ENCODE measurements at regions not wholly inside any gene's neighbourhood (a gene's known extent, or its start where the extent isn't known, plus 50 kb on each side); places are given as distances from the start of the nearest gene placed in this dataset.

DNA sequence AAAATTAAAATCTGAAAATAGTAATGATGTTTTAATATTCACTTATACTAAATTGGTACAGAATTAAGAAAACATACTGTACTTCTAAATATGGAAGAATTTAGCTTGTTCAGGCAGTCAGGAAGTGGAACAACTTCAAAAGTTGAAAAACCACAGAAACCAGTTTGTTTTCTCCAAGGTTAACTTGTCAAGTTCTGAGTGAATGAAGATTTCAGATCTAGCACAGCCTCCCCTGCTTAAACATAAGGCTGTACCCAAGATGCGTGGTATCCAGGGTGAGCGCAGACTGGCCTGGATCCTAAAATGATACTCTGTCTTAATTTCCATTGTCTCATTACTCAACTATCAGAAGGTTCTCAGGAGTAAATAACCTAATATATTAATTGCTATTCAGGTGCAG is 730.7 kb upstream of the KIF2B start:
- TF ChIP-seq, protein P1, sequence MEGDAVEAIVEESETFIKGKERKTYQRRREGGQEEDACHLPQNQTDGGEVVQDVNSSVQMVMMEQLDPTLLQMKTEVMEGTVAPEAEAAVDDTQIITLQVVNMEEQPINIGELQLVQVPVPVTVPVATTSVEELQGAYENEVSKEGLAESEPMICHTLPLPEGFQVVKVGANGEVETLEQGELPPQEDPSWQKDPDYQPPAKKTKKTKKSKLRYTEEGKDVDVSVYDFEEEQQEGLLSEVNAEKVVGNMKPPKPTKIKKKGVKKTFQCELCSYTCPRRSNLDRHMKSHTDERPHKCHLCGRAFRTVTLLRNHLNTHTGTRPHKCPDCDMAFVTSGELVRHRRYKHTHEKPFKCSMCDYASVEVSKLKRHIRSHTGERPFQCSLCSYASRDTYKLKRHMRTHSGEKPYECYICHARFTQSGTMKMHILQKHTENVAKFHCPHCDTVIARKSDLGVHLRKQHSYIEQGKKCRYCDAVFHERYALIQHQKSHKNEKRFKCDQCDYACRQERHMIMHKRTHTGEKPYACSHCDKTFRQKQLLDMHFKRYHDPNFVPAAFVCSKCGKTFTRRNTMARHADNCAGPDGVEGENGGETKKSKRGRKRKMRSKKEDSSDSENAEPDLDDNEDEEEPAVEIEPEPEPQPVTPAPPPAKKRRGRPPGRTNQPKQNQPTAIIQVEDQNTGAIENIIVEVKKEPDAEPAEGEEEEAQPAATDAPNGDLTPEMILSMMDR (IDR thresholded peaks at IDR 0.05; ENCODE audit: insufficient read depth, low read length): no peak
- H3K4me3 ChIP-seq (ENCODE audit: low read depth, low read length): no peak overlapping the region
- DNase-seq (ENCODE audit: low read depth): no peak

DNA sequence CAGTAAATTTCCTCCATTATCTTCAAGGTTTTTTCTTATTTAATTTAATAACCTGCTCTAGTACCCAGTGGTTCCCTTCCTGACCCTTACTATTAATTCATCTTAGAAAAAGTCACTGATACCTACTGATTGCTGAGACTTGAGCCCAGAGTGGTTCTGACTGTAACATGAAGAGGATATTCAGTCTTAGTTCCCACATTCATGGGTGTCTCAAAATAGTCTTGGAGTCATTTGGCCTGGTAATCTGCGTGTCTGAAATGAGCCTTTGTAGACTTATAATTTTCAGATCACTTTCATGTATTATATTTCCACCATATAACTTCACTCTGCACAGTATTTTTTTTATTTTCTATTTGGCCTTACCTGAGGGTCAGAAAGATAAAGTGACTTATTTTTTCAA is 732.0 kb upstream of the KIF2B start:
- no peak for DNase-seq (ENCODE audit: low read depth)
- H3K4me3 ChIP-seq (ENCODE audit: low read depth, low read length): no peak overlapping the region
- TF ChIP-seq, protein P1 (IDR thresholded peaks at IDR 0.05; ENCODE audit: insufficient read depth, low read length): no peak

DNA sequence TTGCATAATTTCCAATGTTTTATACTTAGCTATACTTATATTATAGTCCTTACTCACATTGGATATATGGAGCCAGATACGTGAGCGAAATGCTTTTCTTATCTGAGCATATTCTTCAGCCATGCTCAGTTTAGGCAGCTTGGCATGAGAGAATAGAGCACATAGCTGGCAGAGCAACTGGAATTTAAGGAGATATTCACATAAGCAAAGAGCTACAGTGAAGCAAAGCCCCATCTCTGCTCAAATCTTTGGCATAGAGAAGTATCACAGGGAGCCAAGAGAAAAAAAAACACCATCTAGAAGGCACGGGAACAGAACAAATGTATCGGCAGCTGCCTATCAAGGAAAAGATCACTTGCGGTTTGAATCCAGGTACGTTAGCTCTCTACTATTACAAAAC is 734.2 kb upstream of the KIF2B start:
- DNase-seq (ENCODE audit: low read depth): no peak
- H3K4me3 ChIP-seq (ENCODE audit: low read depth, low read length): no peak overlapping the region
- TF ChIP-seq, protein P1 (IDR thresholded peaks at IDR 0.05; ENCODE audit: insufficient read depth, low read length): no peak

DNA sequence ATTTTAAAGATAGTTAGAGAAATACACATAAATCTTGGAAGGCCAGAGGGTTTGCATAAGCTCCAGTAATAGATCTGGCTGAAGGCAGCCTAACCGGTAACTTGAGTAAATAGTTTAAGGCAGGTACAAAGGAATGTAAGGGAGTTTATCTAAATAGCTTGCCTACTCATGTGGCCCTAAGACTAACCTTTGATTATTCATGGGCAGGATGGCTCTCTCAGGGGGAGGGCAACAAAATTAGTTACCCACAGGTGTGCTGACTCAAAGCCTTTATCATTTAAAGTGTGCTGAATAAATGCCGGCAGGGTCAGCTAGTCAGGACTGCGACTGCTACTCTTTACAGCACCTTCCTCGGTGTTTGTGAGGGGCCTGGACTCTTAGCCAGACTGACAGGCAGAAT is 761.3 kb upstream of the KIF2B start:
- H3K4me3 ChIP-seq (ENCODE audit: low read depth, low read length): no peak overlapping the region
- no peak for DNase-seq (ENCODE audit: low read depth)
- TF ChIP-seq, protein P1 (IDR thresholded peaks at IDR 0.05; ENCODE audit: insufficient read depth, low read length): no peak

DNA sequence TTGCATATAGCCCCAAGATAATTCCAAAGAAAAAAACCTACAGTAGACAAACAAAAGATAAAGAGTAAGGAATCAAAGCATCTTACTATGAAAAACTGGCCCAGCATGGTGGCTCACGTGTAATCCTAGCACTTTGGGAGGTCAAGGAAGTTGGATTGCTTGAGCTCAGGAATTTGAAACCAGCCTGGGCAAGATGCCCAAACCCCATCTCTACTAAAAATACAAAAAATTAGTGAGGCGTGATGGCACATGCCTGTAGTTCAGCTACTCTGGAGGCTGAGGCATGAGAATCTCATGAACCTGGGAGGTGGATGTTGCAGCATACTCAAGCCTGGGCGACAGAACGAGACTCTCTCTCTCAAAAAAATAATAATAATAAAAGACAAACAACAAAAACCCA is 764.7 kb upstream of the KIF2B start:
- DNase-seq (ENCODE audit: low read depth): no peak
- H3K4me3 ChIP-seq (ENCODE audit: low read depth, low read length): no peak overlapping the region
- TF ChIP-seq, protein P1 (IDR thresholded peaks at IDR 0.05; ENCODE audit: insufficient read depth, low read length): no peak

DNA sequence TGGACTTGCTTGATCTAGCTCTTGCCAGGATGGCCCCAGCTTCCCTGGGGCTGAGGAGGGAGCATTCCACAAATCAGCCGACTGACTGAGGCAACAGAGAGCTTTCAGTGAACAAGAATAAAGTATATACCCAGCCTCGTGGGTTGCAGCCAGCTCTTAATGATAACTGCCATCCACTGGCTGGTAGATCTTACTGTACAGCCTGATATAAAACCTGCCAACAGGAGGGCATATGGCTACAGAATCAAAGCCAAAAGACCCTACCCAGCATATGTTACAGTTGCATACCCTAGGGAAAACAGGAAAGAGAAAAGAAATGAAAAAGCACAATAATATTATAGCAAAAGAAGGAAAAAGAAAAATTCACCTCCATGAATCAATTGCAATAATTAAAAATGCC is 775.9 kb upstream of the KIF2B start:
- TF ChIP-seq, protein P1 (IDR thresholded peaks at IDR 0.05; ENCODE audit: insufficient read depth, low read length): no peak
- no peak overlapping the region for H3K4me3 ChIP-seq (ENCODE audit: low read depth, low read length)

DNA sequence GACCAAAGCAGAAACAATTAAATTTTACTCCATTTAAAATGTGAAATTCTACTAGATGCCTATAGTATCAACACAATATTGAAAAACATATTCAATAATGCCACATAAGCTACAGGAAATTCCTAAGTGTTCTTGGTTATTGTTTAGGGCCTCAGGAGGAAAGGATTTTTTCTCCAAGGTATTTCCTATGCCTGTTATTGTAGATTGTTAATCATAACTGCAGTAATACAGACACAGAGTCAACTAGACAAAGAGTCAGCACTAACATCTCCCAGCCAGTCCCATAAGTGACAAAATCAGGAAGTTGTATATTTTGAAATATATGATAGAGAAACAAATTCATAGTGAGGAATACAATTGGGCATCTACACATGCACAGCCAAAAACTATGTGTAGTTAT is 782.7 kb upstream of the KIF2B start:
- DNase-seq (ENCODE audit: low read depth): no peak
- TF ChIP-seq, protein P1 (IDR thresholded peaks at IDR 0.05; ENCODE audit: insufficient read depth, low read length): no peak
- no peak overlapping the region for H3K4me3 ChIP-seq (ENCODE audit: low read depth, low read length)

More for the DNA sequence above, 775.9 kb upstream of the KIF2B start:
- no peak for DNase-seq (ENCODE audit: low read depth)
